NCI-H146 (cell line): ENCODE measurements at regions not wholly inside any gene's neighbourhood (a gene's known extent, or its start where the extent isn't known, plus 50 kb on each side); places are given as distances from the start of the nearest gene placed in this dataset.
A peak's percentile ranks its signal among the peaks of the same experiment; 100 is the strongest.

Experiments
- DNase-seq: peaks from one replicate; lab custom pipeline; 2025; lab: John Stamatoyannopoulos, UW

DNA sequence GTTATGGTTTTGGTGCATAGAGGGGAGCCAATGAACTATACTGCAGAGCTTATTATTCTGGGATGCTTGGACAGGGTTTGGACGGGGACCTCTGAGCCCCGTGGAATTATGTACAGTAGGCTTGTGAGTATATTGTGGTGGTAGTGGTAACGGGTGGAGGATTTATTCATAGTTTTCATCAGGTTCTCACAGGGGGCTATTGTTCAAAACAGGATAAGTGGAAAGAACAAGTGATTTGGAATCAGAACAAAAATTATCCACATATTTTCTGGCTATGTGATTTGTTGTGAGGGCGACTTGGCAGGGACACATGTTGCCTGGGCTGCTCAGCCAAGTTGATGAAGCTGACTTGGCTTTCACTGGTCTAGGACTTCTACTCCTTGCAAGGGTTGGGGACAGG is 64.6 kb upstream of the ELOVL5 start:
- DNase-seq, result no peak

- no peak for DNase-seq
Observed at GRCh38 chr6:53412751-53413150, 64.0 kb upstream of the ELOVL5 start.

- DNase-seq, result no peak
Observed at GRCh38 chr6:53412021-53412715, 63.4 kb upstream of the ELOVL5 start.

DNA sequence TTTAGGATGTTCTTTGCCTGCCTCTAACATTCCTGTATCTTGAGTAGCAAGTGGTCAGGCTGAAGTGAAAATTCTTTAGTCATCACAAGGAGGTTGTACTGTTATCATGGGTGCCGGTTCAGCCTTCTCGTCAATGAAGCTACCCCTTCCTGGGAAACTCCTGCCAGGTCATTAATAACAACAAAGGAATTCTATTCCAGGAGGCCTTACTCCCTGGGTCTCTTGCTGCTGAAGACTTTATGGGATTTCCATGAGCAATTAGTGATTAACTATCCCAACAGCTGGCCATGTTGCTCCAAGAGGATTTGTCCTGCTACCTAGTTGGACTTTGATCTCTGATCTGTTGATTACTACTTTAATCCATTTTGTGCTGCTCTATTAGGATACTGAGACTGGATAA is 62.7 kb upstream of the ELOVL5 start:
- DNase-seq, result peak; percentile 38

DNA sequence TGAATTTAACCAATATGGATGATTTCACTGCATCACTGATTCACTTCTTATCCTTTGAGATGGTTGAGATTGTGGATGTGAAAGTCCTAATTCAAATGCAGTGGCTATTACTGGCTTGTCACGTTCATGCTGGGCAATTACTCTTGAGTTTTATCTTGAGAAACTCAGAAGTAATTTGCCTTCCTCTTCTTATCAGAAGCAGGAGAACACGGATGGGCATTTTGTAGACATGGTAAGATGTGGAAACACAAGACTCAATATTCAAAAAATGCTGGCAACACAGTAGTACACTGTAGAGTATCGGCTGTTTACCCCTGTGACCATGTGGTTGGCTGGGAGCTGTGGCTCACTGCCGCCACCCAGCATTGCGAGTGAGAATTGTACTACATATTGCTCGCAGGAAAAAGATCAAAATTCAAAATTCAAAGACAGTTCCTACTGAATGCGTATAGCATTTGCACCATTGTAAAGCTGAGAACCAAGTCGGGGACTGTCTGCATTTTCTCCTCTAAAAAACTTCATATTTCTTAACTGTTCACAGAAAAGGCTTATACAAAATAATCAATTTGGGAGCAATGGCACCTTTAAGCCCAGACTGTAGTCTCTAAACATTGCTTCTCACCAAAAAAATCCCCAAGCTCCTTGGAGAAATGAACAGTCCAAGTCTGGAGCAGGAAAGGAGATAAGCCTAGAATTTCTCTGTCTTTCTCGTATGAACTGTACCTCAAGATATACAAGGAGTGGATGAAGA is 61.9 kb upstream of the ELOVL5 start:
- DNase-seq, result no peak

GRCh38 chr6:53408826-53409225 is 60.1 kb upstream of the ELOVL5 start:
- no peak for DNase-seq

DNA sequence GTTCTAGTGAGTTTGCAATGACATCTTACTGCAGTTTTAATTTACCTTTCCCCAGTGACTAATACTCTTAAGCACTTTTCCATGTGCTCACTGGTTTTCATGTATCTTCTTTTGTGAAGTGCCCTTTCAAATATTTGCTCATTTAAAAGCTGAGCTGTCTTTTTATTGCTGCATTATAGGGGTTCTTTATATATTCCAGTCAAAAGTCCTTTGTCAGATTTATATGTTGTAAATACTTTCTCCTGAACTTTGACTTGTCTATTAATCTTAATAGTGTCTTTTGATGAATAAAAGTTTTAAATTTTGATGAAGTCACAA is 50.2 kb upstream of the ELOVL5 start:
- no peak for DNase-seq

- no peak for DNase-seq
Observed at GRCh38 chr6:53398247-53399026, 49.7 kb upstream of the ELOVL5 start.
